Activated T-helper 9 cell treated with anti-CD3 and anti-CD28 coated beads, Interleukin-2, amount 50 U/mL, for 16 hours (primary cell): ENCODE measurements at regions not wholly inside any gene's neighbourhood (a gene's known extent, or its start where the extent isn't known, plus 50 kb on each side); places are given as distances from the start of the nearest gene placed in this dataset.

Experiments
- DNase-seq: peaks from one replicate; pipeline ENCODE4 v3.0.0-alpha.2; 2020; ENCODE audit warnings: low read depth

DNA sequence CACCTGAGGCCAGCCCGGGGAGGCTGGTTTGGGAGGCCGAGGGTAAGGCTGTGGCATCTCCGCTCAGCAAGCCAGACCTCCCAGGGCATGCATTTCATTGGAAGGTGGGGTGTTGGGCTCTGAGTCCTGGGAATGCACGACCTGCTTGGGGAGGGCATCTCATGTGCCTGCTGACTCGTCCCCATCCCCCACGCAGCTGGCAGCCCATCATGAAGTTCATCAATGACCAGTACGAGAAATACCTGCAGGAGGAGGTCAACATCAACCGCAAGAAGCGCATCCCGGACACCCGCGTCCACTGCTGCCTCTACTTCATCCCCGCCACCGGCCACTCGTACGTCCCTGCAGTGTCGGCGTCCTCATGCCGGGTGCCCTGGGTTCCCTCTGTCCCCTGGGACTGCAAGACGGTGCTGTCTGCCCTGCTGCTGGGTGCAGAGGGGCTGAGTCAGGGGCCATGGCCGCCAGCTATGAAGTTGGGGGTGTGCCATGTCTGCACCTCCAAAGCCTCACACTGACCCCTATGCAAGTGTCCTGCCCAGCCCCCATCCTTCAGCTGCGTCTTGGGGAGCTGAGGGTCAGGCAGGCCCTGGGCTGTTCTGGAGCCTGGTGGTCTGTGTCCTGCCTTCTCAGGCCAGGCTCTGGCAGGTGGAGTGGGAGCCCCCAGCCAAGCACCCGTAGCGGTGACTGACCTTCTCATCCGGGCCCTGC lies 347.9 kb downstream of the SEC14L1 start:
- DNase-seq, result no peak

DNA sequence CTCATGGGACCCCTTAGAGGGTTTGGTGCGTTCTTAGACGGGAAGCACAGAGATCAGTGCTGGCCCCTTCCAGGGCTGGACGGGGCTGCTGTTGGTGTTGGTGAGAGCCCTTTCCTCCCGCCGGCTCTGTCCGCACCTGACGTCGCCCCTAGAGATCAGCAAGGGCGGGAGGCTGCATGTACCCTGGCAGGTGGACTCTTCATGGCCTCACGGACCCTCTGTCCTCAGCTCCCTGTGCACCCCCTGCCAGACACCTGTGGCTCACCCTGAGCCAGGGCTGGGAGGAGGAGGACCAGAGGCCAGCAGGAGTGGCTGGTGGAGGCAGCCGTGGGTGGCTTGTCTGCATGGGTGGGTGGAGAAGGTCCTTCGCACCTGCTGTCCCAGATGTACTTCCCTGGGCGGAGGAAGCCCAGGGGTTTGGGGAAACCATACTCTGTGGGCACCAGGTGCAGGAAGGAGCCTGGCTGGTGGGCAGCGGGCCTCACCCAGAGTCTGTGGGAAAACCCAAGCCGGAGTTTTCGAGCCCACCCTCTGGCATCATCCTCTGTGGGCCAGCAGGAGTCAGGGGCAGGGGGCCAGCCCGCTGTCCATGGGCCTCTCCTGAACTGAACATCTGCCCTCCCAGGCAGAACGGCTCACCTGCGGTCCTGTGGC lies 348.6 kb downstream of the SEC14L1 start:
- no peak for DNase-seq

DNA sequence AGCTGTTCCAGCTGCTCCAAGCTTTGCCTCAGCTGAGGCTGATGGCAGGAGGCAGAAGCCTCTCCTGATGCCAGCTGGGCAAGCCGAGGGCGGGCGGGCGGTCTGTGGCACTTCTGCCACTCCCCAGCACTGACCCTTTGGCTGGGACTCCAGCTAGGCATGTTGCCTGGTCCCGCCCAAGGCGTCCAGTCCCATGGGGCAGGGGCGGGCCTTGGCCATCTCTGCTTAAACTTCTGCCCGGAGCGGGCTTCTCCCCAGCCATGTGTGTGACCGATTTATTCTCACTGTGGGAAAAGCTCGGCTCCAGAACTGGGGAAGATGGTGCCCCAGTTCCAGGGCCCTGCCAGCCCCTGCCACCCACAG lies 349.1 kb downstream of the SEC14L1 start:
- DNase-seq, result no peak

DNA sequence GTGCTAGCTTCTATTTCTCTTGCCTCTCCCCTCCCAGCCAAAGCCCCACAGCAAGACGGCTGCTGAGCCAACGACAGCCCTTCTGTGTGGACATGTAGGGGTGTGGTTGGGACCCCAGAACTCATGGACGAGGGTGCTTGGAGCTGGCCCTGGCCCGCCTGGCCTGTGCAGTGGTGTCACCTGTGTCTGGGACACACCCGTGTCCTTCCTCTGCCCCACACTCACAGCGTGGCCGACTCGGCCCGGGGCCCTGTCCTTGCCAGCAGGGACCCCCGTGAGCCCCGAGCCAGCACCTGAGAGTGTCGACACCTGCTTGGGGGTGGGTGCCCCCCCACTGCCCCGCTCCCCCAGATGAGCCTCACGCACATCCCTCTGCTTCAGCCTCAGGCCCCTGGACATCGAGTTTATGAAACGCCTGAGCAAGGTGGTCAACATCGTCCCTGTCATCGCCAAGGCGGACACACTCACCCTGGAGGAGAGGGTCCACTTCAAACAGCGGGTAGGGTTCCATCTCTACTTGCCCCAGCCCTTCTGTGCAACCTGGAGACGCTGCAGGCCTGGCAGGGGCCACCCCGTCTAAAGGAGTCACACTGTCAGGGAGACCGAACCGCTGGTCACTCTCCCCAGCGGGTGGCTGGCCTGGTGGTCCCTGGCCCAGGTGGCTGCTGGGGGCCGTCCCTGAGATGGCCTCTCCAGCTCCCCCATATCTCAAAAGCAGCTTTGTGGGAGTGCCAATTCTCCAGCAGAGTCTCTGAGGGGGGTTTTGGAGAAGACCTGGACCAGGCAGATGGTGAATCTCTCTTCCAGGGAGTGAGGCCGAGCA lies 349.8 kb downstream of the SEC14L1 start:
- DNase-seq, result no peak

DNA sequence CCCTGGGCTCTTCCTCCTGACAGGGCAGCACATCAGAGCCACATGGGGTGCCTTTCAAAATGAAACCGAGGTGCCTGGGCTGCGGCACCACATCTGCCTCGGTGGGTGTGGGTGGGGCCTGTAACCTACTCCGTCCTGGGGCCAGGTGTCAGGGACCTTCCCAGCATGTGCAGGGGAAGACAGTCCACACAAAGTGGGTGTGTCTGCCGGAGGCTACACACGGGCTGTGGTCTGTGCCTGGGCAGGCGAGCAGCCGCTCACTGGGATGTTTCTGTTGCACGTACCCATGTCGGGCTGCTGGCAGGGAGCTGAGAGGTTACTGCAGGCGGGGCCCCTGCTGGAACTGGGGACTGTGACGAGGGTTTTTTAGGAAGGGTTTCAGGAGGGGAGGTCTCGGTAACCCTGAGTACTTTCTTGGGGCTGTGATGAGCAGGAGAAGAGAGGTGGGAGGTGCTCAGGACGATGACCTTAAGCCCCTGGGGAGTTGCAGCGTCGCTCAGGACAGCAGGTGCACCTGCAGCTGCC lies 351.2 kb downstream of the SEC14L1 start:
- DNase-seq, result no peak

DNA sequence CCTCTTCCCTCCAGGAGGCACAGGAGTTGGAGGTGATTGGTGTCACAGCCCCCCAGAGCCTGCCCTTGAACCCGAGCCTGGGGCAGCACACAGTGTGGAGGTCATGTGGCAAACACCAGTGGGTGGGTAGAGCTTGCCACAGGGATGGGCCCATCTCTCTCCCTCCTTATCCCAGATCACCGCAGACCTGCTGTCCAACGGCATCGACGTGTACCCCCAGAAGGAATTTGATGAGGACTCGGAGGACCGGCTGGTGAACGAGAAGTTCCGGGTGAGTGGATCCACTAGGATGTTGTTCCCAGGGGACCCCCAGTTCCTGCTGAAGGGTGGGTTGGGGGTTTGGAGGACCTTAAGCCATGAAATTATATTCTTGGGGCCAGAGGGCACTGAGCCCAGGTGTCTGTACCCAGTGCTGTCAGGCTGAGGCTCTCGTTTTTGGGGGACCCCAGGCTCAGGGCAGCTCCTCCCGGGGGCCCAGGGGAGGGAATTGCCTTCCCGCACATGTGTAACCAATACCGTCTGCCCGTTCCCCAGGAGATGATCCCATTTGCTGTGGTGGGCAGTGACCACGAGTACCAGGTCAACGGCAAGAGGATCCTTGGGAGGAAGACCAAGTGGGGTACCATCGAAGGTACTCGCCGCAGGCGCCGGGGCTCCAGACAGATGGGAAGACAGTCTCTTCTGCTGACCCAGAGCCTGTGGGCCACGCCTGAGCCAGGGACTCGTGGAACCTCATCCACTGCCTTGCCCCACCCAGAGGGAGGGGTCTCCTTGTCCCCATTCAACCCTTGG lies 351.9 kb downstream of the SEC14L1 start:
- no peak for DNase-seq

DNA sequence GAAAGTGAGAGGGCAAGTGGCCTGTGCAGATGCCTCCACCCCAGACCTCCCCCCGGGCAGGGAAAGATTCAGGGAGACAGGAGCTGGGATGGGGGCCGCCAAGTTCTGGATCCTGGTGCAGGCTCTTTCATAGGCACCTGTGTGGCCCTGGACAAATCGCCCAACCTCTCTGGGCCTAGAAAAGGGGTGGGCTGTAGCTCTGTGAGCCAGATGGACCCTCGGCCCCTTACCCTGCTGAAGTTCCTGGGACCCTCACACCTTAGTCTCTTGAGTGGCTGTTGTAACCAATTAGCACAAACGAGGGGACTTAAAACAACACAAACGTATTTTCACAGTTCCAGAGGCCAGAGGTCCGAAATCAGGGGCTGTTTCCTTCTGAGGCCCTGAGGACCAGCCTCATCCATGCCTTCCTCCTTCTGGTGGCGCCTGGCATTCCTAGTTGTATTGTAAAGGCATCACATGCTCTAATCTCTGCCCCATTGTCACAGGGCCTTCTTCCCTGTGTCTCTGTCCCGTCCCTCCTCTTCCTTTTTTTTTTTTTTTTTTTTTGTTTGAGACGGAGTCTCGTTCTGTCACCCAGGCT lies 352.6 kb downstream of the SEC14L1 start:
- no peak for DNase-seq

DNA sequence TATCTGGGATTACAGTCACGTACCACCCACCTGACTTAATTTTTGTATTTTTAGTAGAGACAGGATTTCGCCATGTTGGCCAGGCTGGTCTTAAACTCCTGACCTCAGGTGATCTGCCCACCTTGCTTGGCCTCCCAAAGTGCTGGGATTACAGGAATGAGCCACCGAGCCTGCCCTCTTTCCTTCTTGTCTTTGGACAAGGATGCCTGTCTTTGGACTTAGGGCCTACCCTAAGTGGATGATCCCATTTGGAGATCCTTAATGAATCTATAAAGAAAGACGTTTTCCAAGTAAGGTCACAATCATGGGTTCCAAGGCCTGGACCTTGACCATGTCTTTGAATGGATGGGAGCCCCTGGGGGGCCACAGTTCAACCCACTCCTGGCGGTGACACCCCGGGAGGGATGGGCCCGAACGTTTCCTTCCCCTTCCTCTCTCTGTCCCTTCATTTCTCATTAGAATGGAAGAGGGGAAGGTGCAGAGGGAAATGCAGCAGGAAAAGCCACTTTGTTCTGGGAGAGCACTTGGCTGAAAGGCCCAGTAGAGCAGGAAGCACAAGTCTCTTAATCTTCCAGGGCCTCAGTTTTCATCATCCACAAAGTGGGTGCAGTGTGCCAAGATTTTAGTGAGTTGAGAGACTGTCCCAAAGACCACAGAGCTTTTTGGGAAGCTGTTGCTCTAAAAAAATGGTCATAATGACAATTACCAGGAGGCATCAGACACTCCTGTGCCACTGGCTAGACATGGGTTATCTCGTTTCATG lies 353.3 kb downstream of the SEC14L1 start:
- no peak for DNase-seq

DNA sequence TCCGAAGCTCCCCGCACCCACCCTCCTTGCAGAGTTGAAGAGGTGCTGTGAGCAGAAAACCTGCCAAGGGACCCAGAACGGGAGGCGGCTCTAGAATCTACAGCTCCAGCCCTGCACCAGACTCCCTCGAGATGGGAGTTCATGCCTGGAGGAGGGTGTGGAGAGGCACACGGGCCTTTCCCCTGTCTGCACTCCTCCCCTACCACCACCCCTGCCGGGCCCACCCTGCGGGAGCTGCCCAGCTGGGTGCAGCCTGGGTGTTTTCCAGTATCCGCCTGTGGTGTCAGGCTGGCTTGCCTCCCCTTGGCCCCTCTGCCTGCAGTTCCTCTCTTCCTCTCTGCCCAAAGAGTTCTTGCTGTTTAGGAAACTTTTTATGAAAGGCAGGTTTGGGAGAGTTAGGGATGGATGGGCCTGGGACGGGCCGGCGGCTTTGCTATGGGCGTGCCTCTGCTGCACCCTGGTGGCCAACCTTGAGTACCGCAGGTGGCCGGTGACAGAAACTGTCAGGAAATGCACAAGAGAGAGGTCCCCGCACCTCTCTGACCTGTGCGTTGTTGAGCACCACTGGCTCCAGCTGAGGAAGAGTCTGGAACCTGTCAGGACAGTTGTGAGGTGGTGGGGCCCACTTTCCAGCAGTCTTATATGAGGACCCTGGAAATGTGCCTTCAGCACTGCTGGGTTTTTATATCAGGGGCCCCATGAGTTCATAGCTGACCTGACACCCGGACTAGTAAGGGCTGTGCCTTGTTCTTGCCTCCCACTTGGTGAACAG lies 354.1 kb downstream of the SEC14L1 start:
- peak; percentile 66 for DNase-seq

DNA sequence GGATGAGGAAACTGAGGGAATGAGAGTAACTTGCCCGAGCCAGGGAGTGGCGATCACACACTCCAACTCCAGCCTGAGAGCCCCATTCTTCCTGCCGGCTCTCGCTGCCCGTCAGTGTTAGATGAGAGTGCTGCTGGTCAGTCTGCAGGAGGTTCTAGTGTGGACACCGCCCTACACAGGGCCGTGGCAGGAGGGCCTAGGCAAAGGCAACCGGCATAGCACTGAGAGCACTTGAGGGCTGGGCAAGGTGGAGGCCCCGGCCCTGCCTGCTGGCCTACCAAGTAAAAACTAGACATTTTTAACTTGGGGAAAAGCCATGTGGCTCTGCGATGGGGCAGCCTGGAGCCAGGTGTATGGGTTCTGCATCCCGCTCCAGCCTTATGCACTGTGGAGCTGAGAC lies 354.8 kb downstream of the SEC14L1 start:
- DNase-seq, result no peak

DNA sequence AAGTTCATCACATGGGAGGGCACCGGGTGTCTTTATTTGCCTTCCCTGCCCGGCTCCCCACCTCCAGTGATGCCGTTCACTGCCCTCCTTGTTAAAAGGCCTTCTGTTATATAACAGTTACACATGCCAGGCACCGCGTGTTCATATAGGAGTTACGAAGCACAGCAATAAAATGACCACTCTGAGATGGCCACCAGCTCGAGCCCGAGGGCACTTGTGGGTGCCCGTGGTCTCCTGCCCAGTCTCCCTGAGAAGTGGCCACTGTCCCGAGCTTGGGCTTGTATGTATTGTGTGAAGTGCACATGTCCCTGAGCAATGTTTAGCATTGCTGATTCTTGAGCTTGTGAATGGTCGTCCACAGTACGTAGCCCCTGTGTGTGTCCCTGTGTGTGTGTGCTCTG lies 355.6 kb downstream of the SEC14L1 start:
- no peak for DNase-seq

DNA sequence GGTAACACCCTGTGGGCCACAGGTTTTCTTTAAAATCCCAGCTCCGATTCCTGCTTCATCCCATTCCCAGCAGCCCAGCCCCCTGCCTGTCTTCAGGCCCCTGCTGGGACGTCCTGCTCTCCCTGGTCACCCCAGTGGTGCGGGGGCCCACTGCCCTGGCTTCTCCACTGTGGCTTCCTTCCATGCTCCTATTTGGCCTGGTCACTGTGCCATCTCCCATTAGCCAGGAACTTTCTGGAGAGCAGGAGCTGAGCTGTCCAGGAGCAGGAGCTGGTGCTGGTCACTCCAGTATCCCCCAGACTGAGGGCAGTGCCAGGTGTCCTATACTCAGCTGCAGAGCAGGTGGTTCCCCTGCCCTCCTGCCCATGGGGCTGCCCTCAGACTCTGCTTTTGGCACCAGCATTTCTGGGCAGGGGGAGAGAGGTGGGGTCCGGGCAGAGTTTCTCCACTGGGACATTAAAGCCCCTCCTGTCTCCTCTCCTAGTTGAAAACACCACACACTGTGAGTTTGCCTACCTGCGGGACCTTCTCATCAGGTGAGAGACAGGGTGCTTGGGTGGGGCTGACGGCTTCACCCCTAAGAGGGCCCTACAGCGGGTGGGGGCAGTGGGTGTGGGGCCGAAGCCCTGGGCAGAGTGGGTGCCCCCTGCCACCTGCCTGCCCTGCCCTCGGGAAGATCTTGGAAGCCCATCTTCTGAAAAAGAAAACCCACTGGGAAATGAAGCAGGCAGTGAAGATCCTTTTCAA lies 356.2 kb downstream of the SEC14L1 start:
- DNase-seq, result no peak

DNA sequence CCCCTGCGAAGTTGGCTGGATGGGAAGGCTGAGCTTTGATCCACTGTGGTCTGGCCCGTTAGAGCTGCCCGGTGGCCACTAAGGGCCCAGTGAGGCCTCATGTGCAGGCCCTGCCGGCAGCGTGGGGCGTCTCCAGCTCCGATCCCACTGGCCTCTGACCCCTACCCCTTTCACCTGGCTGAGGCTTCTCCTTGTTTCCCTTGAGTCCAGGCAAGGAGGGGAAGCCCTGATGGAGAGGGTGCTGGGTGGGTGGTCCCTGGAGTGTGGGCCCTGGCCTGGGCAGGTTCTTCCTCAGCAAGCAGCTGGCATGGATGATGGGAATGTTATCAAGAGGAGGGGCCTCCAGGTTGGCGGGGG lies 356.8 kb downstream of the SEC14L1 start:
- DNase-seq, result no peak

DNA sequence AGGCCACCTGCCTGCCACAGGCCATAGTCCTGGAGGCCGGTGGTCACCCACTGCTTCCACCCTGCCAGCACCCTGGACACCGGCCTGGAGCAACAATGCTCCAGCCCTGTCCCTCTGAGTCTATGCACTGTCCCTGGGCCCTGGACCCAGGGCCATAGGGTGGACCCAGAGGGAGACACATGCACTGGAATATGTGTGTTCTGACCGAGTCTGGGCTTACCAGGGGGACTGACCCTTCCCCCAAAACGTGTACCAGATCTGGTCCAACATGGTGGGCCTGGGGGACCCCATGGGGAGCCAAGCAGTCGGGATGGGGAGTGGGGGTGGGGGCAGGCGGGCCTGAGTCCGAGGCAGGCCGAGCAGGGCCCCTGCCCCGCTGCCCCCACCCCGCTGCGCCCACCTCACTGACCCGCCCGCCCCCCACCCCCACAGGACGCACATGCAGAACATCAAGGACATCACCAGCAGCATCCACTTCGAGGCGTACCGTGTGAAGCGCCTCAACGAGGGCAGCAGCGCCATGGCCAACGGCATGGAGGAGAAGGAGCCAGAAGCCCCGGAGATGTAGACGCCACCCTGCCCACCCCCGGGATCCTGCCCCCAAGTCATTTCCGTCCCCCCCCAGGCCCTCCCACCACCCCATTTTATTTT lies 357.4 kb downstream of the SEC14L1 start:
- DNase-seq, result no peak

DNA sequence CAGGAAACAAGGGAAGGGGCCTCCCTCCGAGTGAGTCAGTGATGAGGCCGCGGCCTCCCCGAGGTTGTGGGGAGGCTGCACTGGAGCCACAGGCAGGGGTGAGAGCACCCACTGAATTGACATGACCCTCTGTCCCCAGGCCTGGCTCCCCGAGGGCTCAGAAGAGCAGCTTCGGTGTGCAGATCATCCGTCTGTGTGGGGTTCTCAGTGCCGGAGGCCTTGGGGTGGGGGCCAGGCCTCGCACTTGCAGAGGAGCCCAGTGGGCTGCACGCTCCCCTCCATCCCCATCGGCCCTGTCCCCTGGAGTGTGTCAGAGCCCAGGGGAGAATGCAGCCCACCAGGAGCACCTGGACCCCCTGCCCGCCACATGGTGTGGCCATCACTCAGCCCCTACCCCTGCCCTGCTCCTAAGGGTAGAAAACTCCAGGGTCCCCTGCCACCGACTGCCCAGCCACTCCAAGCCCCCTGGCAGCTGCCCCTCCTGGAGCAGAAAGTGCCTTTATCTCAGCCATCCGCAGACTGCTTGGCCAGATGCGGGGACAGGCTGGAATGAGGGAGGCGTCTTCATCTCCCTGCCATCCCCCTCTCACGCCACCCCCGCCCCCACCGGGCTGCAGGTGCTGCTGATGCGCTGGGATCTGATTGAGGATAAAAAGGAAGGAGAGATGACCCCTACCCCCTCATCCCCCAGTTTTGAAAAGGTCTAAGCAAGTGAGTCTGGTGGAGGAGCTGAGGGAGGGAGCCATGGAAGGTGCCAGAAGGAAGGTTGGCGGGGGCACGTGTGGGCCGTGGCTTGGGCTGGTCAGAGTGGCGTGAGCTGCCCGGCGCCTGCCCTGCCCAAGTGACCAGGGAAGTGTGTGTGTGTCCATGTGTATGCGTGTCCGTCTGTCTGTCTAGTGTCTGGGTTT lies 358.3 kb downstream of the SEC14L1 start:
- DNase-seq, result no peak

DNA sequence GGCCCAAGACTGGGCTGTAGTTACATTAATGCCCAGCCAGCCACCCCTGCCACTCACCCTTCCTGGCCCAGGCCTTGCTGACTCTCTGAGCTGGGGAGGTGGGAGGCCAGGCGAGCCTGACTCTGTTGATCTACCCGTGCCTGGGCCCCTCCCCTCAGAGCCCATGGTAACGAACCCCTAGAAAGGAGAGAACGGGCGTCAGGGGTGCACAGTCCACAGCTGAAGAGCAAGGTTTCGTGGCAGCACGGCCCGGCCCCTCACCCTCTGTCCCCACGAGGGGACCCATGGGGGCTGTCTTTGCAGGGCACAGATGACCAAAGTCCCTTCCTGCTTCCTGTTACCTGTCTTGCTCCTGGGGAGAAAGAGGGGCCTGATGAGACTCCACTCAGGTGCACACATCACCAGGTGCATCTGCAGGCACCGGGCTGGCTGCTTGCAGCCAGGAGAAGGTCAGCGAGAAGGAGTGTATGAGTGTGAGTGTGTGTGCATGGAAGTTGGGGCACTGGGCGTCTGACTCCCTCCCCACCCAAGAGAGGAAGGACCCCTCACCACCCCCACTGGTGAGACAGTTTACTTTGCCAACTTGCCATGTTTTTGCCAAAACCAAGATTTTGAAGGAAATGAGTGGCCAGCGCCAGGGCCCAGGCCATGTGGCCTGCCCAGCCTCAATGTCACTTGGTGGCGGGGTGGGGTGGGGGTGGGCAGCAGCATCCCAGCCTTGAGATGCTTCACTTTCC lies 359.1 kb downstream of the SEC14L1 start:
- no peak for DNase-seq

DNA sequence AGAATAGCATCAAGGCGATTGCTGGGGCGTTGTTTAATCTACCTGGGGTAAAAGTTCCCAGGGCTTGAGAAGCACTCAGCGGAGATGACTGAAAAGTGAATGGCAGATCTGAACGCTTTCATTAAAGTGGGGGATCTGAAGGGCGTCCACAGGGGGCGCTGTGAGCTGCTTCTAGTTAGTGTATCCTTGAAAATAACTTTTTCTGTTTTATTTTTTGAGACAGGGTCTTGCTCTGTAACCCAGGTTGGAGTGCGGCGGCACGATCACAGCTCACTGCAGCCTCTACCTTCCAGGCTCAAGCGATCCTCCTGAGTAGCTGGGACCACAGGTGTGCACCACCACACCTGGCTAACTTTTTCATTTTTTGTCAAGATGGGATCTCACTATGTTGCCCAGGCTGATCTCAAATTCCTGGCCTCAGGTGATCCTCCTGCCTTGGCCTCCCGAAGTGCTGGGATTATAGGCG lies 360.4 kb downstream of the SEC14L1 start:
- no peak for DNase-seq
